A673 (cell line): ENCODE measurements at regions not wholly inside any gene's neighbourhood (a gene's known extent, or its start where the extent isn't known, plus 50 kb on each side); places are given as distances from the start of the nearest gene placed in this dataset.

ENCODE experiments used
- BruUV-seq: library from RNA; stranded (reverse); fragments of 400-500 nt; replicated peaks from 2 replicates; lab custom pipeline; 2021; lab: Mats Ljungman, UMichigan
- CTCF ChIA-PET: fragments of 300-600 bp; sonication (Branson Sonifier 250); formaldehyde crosslinking; loops from one replicate; lab custom pipeline; 2022; ENCODE audit warnings: antibody characterized with exemption; lab: Charles Lee
- POLR2A ChIA-PET: fragments of 300-600 bp; sonication (Branson Sonifier 250); formaldehyde crosslinking; loops from one replicate; lab custom pipeline; 2022; ENCODE audit warnings: antibody characterized with exemption; ENCODE audit not compliant: low non-redundant PET; lab: Charles Lee
- DNase-seq: peaks from one replicate; pipeline ENCODE4 v3.0.0-alpha.2; 2015; ENCODE audit warnings: low spot score
- H3K27ac ChIP-seq: fragments of 200-600 bp; sonication (generic); 2 replicates; pipeline ENCODE4 v1.5.1; 2016; ENCODE audit warnings: mixed run types, low read depth, mild to moderate bottlenecking, mixed read lengths, antibody characterized with exemption, low read length; ENCODE audit not compliant: poor library complexity, severe bottlenecking
- H3K27me3 ChIP-seq: fragments of 200-600 bp; sonication (generic); replicated peaks from 2 replicates; pipeline ENCODE4 v1.6.1; 2017; ENCODE audit warnings: mixed run types, low read depth, mild to moderate bottlenecking, mixed read lengths, antibody characterized with exemption, low read length; ENCODE audit not compliant: insufficient read depth, poor library complexity
- H3K36me3 ChIP-seq: fragments of 200-600 bp; sonication (generic); 2 replicates; pipeline ENCODE4 v1.6.1; 2016; ENCODE audit warnings: mixed run types, mild to moderate bottlenecking, mixed read lengths, antibody characterized with exemption, low read length; ENCODE audit not compliant: insufficient read depth, poor library complexity, severe bottlenecking
- H3K4me1 ChIP-seq: fragments of 200-600 bp; sonication (generic); 2 replicates; pipeline ENCODE4 v1.6.1; 2017; ENCODE audit warnings: mixed run types, mild to moderate bottlenecking, mixed read lengths, antibody characterized with exemption, low read length; ENCODE audit not compliant: insufficient read depth, poor library complexity, severe bottlenecking
- H3K4me3 ChIP-seq: fragments of 200-600 bp; sonication (generic); 2 replicates; pipeline ENCODE4 v1.5.1; 2016; ENCODE audit warnings: low read depth, mixed run types, mild to moderate bottlenecking, mixed read lengths, low read length; ENCODE audit not compliant: poor library complexity, severe bottlenecking
- H3K9me3 ChIP-seq: fragments of 200-600 bp; sonication (generic); 2 replicates; pipeline ENCODE4 v1.6.1; 2016; ENCODE audit warnings: mixed run types, low read depth, mild to moderate bottlenecking, mixed read lengths, antibody characterized with exemption, low read length; ENCODE audit not compliant: poor library complexity, severe bottlenecking
- EZH2 ChIP-seq: fragments of 200-600 bp; sonication (generic); IDR thresholded peaks from 2 replicates; pipeline ENCODE4 v1.6.1; 2017; ENCODE audit warnings: borderline replicate concordance, low read depth, mild to moderate bottlenecking, mixed read lengths, antibody characterized with exemption, low read length; ENCODE audit not compliant: poor library complexity, severe bottlenecking
- intact Hi-C: fragments of 100-400 bp; cut with micrococcal nuclease; formaldehyde crosslinking; loops from one replicate; pipeline ENCODE4 v1.10.0; 2022; ENCODE audit not compliant: unreplicated experiment
- TF ChIP-seq, protein P1 (sequence below): fragments of 300-800, 200-600 bp; sonication (generic); conservative IDR thresholded peaks from 2 replicates; pipeline ENCODE4 v1.5.1; 2017; ENCODE audit warnings: low read depth, mild to moderate bottlenecking, antibody characterized with exemption, low read length, moderate library complexity, mixed read lengths

- intact Hi-C loops = no loop called here
- Histone ChIP-seq H3K36me3 (no peaks in the 10 kb centered on the region), H3K27me3 (no peaks in the 10 kb centered on the region), H3K27ac (no peak overlapping the region), H3K9me3 (peaks cover 17% of the 10 kb centered on the region), H3K4me3 (no peak overlapping the region), H3K4me1 (no peaks in the 10 kb centered on the region)
- DNase-seq = no peak
- no TSS peak for BruUV-seq
- CTCF ChIA-PET = no interaction called here
- POLR2A ChIA-PET = no interaction called here
- no peak for TF ChIP-seq EZH2
- TF ChIP-seq, protein P1, sequence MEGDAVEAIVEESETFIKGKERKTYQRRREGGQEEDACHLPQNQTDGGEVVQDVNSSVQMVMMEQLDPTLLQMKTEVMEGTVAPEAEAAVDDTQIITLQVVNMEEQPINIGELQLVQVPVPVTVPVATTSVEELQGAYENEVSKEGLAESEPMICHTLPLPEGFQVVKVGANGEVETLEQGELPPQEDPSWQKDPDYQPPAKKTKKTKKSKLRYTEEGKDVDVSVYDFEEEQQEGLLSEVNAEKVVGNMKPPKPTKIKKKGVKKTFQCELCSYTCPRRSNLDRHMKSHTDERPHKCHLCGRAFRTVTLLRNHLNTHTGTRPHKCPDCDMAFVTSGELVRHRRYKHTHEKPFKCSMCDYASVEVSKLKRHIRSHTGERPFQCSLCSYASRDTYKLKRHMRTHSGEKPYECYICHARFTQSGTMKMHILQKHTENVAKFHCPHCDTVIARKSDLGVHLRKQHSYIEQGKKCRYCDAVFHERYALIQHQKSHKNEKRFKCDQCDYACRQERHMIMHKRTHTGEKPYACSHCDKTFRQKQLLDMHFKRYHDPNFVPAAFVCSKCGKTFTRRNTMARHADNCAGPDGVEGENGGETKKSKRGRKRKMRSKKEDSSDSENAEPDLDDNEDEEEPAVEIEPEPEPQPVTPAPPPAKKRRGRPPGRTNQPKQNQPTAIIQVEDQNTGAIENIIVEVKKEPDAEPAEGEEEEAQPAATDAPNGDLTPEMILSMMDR = no peak
These were observed 582.0 kb upstream of the TMPRSS15 start for GRCh38 chr21:18985584-18985983.

- intact Hi-C loops = no loop called here
- ChIA-PET CTCF (no interaction called here), POLR2A (no interaction called here)
- Histone ChIP-seq H3K27ac (no peak overlapping the region), H3K4me3 (no peak overlapping the region), H3K27me3 (no peaks in the 10 kb centered on the region), H3K4me1 (no peaks in the 10 kb centered on the region), H3K36me3 (no peaks in the 10 kb centered on the region), H3K9me3 (peaks cover 17% of the 10 kb centered on the region)
- no peak for DNase-seq
- TF ChIP-seq EZH2 = no peak
- TF ChIP-seq, protein P1 = no peak
- no TSS peak for BruUV-seq
These were observed 582.6 kb upstream of the TMPRSS15 start for GRCh38 chr21:18986197-18986596.

- Histone ChIP-seq H3K9me3 (peaks cover 17% of the 10 kb centered on the region), H3K4me1 (no peaks in the 10 kb centered on the region), H3K36me3 (no peaks in the 10 kb centered on the region), H3K27me3 (no peaks in the 10 kb centered on the region), H3K4me3 (no peak overlapping the region), H3K27ac (no peak overlapping the region)
- no peak for TF ChIP-seq EZH2
- TF ChIP-seq, protein P1 = no peak
- CTCF ChIA-PET = no interaction called here
- no TSS peak for BruUV-seq
- no peak for DNase-seq
- intact Hi-C loops = no loop called here
- POLR2A ChIA-PET = no interaction called here
These were observed 584.0 kb upstream of the TMPRSS15 start for GRCh38 chr21:18987520-18988026.
